Fibroblast of skin of left quadriceps (primary cell): ENCODE measurements at regions not wholly inside any gene's neighbourhood (a gene's known extent, or its start where the extent isn't known, plus 50 kb on each side); places are given as distances from the start of the nearest gene placed in this dataset.

Source experiments
- DNase-seq, 2 experiments: peaks; one replicate each; pipeline ENCODE4 v3.0.0-alpha.2; 2013; ENCODE audit warnings: low read depth in 2 of 2

GRCh38 chr16:55217392-55217791 is 106.6 kb upstream of the IRX6 start:
- no peak for DNase-seq

GRCh38 chr16:55221836-55222235 is 102.2 kb upstream of the IRX6 start:
- DNase-seq: no peak

- no peak for DNase-seq
Measured at GRCh38 chr16:55222486-55222885, 101.5 kb upstream of the IRX6 start.

GRCh38 chr16:55225972-55226542 is 97.9 kb upstream of the IRX6 start:
- DNase-seq: no peak

- no peak for DNase-seq
Measured at GRCh38 chr16:55232822-55233221, 91.2 kb upstream of the IRX6 start.

- DNase-seq: no peak
Measured at GRCh38 chr16:55233464-55233863, 90.5 kb upstream of the IRX6 start.

- DNase-seq: no peak
Measured at GRCh38 chr16:55236655-55237054, 87.3 kb upstream of the IRX6 start.

GRCh38 chr16:55239723-55240122 is 84.3 kb upstream of the IRX6 start:
- no peak for DNase-seq

GRCh38 chr16:55240888-55241287 is 83.1 kb upstream of the IRX6 start:
- DNase-seq: no peak

- no peak for DNase-seq
Measured at GRCh38 chr16:55242667-55243066, 81.3 kb upstream of the IRX6 start.

GRCh38 chr16:55248058-55248457 is 75.9 kb upstream of the IRX6 start:
- DNase-seq: no peak

GRCh38 chr16:55248494-55248893 is 75.5 kb upstream of the IRX6 start:
- DNase-seq: no peak

- DNase-seq: no peak
Measured at GRCh38 chr16:55249361-55249760, 74.6 kb upstream of the IRX6 start.

- no peak for DNase-seq
Measured at GRCh38 chr16:55249936-55250335, 74.1 kb upstream of the IRX6 start.

- peak in 1 of 2 experiments; percentile 5 for DNase-seq
Measured at GRCh38 chr16:55250701-55251100, 73.3 kb upstream of the IRX6 start.

GRCh38 chr16:55251151-55251550 is 72.9 kb upstream of the IRX6 start:
- no peak for DNase-seq

- no peak for DNase-seq
Measured at GRCh38 chr16:55252577-55252976, 71.4 kb upstream of the IRX6 start.

- no peak for DNase-seq
Measured at GRCh38 chr16:55253987-55254386, 70.0 kb upstream of the IRX6 start.

GRCh38 chr16:55255733-55256282 is 68.2 kb upstream of the IRX6 start:
- no peak for DNase-seq

- no peak for DNase-seq
Measured at GRCh38 chr16:55256412-55257016, 67.5 kb upstream of the IRX6 start.

- DNase-seq: peak; percentile 39 to 45
Measured at GRCh38 chr16:55257966-55258613, 65.9 kb upstream of the IRX6 start.

- DNase-seq: no peak
Measured at GRCh38 chr16:55261301-55261700, 62.7 kb upstream of the IRX6 start.
